ENCODE measurements at regions not wholly inside any gene's neighbourhood (a gene's known extent, or its start where the extent isn't known, plus 50 kb on each side); places are given as distances from the start of the nearest gene placed in this dataset.

DNA sequence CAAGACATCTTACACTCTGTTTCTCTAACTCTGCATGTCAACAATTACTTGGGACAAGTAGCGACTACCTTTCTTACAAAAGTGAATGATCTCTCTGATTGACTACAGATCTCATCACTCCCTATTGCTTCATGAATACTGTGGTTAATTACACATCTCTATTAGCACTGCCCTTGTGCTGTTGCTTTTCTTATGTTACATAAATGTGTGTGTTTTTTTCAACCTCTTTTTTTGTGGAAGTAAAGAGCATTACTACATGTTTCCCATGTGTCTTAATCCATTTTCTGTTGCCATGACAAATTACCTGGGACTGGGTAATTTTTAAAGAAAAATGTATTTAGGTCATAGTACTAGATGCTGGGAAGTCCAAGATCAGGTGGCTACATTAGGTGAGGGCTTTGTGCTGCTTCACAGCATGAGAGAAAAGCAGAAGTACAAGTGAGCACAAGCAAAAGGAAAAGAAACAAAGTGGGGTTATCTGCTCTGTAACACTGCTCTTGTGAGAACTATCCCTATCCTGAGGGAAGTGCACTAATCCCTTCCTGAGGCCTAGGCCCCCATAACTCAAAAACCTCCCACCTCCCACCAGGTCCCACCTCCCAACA is 298.2 kb upstream of the SATB1 start:
- TF ChIP-seq, protein P1, sequence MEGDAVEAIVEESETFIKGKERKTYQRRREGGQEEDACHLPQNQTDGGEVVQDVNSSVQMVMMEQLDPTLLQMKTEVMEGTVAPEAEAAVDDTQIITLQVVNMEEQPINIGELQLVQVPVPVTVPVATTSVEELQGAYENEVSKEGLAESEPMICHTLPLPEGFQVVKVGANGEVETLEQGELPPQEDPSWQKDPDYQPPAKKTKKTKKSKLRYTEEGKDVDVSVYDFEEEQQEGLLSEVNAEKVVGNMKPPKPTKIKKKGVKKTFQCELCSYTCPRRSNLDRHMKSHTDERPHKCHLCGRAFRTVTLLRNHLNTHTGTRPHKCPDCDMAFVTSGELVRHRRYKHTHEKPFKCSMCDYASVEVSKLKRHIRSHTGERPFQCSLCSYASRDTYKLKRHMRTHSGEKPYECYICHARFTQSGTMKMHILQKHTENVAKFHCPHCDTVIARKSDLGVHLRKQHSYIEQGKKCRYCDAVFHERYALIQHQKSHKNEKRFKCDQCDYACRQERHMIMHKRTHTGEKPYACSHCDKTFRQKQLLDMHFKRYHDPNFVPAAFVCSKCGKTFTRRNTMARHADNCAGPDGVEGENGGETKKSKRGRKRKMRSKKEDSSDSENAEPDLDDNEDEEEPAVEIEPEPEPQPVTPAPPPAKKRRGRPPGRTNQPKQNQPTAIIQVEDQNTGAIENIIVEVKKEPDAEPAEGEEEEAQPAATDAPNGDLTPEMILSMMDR (conservative IDR thresholded peaks at IDR 0.05; ENCODE audit: low read depth, low read length), result no peak
- no peak for TF ChIP-seq NFE2L2 (IDR thresholded peaks at IDR 0.05; ENCODE audit: low read depth, low read length)
